ENCODE measurements at regions not wholly inside any gene's neighbourhood (a gene's known extent, or its start where the extent isn't known, plus 50 kb on each side); places are given as distances from the start of the nearest gene placed in this dataset.

- TF ChIP-seq GATA2 (IDR thresholded peaks at IDR 0.05; ENCODE audit: low read depth, low read length): no peak
- TF ChIP-seq GATA3 (IDR thresholded peaks at IDR 0.05; ENCODE audit: low read depth, low read length): no peak
Measured at GRCh38 chr13:109314101-109314500, 472.3 kb downstream of the IRS2 start.
